GM21367 (cell line): ENCODE measurements at regions not wholly inside any gene's neighbourhood (a gene's known extent, or its start where the extent isn't known, plus 50 kb on each side); places are given as distances from the start of the nearest gene placed in this dataset.
"Not testable (repeated sequence)": the region's sequence is repeated elsewhere in the genome, so short reads cannot be mapped to it uniquely, and the experiment has no call there.

Experiments used
- ATAC-seq: cut with Tn5 transposase; IDR thresholded peaks from one replicate; pipeline ENCODE4 v1.9.1; 2021; ENCODE audit not compliant: unreplicated experiment

- ATAC-seq: no peak
Measured at GRCh38 chr18:961644-962355, 57.1 kb downstream of the ADCYAP1 start.

- no peak for ATAC-seq
Measured at GRCh38 chr18:963276-963675, 58.6 kb downstream of the ADCYAP1 start.

- ATAC-seq: no peak
Measured at GRCh38 chr18:965921-966758, 61.5 kb downstream of the ADCYAP1 start.

GRCh38 chr18:966759-967576 is 62.3 kb downstream of the ADCYAP1 start:
- no peak for ATAC-seq

DNA sequence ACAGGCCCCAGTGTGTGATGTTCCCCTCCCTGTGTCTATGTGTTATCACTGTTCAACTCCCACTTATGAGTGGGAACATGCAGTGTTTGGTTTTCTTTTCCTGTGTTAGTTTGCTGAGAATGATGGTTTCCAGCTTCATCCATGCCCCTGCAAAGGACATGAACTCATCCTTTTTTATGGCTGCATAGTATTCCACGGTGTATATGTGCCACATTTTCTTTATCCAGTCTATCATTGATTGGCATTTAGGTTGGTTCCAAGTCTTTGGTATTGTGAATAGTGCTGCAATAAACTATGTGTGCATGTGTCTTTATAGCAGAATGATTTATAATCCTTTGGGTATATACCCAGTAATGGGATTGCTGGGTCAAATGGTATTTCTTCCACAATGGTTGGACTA is 64.2 kb downstream of the ADCYAP1 start:
- ATAC-seq: not testable (repeated sequence)

DNA sequence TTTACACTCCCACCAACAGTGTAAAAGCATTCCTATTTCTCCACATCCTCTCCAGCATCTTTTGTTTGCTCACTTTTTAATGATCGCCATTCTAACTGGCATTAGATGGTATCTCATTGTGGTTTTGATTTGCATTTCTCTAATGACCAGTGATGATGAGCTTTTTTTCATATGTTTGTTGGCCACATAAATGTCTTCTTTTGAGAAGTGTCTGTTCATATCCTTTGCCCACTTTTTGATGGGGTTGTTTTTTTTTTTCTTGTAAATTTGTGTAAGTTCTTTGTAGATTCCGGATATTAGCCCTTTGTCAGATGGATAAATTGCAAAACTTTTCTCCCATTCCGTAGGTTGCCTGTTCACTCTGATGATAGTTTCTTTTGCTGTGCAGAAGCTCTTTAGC is 64.6 kb downstream of the ADCYAP1 start:
- not testable (repeated sequence) for ATAC-seq

GRCh38 chr18:974606-975005 is 69.9 kb downstream of the ADCYAP1 start:
- not testable (repeated sequence) for ATAC-seq

DNA sequence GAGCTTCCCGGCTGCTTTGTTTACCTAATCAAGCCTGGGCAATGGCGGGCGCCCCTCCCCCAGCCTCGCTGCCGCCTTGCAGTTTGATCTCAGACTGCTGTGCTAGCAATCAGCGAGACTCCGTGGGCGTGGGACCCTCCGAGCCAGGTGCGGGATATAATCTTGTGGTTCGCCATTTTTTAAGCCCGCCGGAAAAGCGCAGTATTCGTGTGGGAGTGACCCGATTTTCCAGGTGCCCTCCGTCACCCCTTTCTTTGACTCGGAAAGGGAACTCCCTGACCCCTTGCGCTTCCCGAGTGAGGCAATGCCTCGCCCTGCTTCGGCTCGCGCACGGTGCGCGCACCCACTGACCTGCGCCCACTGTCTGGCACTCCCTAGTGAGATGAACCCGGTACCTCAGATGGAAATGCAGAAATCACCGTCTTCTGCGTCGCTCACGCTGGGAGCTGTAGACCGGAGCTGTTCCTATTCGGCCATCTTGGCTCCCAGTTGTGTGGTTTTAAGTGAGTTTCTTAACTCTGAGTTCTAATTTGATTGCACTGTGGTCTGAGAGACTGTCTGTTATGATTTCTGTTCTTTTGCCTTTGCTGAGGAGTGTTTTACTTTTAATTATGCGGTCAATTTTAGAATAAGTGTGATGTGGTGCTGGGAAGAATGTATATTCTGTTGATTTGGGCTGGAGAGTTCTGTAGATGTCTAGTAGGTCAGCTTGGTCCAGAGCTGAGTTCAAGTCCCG is 71.9 kb downstream of the ADCYAP1 start:
- not testable (repeated sequence) for ATAC-seq

DNA sequence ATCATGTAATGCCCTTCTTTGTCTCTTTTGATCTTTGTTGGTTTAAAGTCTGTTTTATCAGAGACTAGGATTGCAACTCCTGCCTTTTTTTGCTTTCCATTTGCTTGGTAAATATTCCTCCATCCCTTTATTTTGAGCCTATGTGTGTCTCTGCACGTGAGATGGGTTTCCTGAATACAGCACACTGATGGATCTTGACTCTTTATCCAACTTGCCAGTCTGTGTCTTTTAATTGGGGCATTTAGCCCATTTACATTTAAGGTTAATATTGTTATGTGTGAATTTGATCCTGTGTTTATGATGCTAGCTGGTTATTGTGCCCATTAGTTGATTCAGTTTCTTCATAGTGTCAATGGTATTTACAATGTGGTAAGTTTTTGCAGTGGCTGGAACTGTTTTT is 72.7 kb downstream of the ADCYAP1 start:
- not testable (repeated sequence) for ATAC-seq

DNA sequence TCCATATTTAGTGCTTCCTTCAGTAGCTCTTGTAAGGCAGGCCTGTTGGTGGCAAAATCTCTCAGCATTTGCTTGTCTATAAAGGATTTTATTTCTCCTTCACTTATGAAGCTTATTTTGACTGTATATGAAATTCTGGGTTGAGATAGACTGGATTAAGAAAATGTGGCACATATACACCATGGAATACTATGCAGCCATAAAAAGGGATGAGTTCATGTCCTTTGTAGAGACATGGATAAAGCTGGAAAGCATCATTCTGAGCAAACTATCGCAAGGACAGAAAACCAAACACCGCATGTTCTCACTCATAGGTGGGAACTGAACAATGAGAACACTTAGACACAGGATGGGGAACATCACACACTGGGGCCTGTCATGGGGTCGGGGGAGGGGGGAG is 73.1 kb downstream of the ADCYAP1 start:
- ATAC-seq: not testable (repeated sequence)

GRCh38 chr18:980586-980985 is 75.9 kb downstream of the ADCYAP1 start:
- ATAC-seq: no peak

DNA sequence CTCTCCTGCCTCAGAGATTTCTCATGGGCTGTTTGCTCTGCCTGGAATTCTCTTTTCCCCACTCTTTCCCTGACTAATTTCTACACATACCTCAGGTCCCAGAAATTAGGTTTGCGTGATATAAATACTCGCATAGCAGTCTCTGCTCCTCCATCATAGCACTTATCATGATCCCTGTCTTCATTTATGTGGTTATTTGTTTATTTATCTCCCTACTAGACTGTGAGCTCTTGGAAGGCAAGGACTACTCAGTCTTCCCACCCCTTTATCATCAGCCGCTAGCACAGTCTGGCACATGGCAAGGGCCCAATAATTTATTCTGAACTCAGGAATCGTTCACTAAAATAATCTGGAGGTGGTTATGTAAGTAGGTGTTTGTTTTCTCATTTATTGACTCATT is 79.3 kb downstream of the ADCYAP1 start:
- no peak for ATAC-seq

- no peak for ATAC-seq
Measured at GRCh38 chr18:985212-985661, 80.6 kb downstream of the ADCYAP1 start.

DNA sequence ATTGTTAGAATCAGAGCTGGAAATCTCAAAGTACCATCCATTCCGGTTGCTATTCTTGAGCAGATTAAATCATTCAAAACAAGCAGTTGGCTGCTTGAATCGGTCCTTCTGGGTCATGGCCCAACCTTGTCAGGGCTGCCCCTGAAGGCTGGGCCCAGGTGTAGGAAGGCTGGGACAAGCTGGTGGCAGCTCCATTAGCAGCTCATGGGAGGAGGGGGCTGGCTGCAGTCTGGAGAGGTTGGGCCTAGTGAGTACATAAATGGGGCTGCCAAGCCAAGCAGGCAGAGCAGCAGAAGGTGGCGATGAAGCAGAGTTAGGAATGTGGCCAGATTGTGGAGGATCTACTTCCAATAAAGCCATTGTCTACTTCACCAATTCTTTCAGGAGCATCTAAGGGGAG is 81.4 kb downstream of the ADCYAP1 start:
- no peak for ATAC-seq

DNA sequence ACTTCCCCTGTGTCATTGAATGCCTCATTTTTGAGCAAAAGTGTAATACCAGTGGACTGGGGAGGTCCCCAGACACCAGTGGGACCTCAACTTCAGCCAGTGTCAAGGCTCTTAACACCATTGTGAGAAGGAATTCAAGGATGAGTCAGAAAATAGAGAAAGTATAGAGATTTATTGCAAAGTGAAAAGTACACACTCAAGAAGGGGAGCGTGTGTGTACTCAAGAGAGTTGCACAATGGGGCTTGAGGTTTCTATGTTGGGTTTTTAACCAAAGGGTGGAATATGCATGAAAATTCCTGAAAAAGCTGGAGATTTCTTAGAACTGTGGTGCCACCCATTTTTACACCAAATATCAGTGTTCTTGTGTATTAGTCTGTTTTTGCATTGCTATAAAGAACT is 81.9 kb downstream of the ADCYAP1 start:
- ATAC-seq: no peak

- no peak for ATAC-seq
Measured at GRCh38 chr18:987325-988186, 82.9 kb downstream of the ADCYAP1 start.

- no peak for ATAC-seq
Measured at GRCh38 chr18:989425-989824, 84.8 kb downstream of the ADCYAP1 start.

GRCh38 chr18:990197-990596 is 85.5 kb downstream of the ADCYAP1 start:
- ATAC-seq: no peak

DNA sequence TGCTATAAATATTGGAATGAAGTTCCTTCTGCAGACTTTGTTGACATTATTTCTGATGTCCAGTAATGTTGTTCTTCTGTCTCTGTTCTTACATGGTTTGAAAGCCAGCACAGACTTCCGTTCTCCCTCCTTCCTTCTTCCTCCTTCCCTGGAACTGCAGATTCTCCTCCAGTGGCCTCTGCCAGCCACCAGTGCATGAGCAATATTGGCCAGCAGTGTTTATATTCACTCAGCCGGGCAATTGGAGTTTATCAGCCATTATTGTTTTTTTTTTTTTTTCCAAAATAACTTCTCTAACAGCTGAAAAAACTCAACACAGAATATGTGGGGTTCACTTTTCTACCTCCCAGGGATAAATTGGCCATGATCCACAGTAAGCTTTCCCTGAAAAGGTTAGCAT is 86.8 kb downstream of the ADCYAP1 start:
- ATAC-seq: no peak

DNA sequence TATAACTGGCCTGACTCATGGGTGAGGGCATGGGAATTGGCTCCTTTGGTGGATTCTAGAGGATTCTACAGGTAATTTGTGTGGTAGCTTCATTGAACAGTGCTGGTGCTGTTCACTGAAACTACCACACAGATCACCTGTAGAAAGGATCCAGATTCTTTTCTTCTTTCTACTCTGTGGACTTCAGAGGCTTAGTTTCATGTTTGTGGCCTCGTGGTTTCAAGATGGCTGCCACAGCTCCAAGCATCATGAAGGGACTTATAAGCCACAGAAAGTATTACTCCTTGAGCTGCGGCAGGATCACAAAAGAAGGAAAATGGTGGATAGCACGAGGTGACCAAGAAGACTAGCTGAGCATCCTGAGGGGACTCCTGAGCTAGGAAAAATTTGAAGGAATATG is 88.9 kb downstream of the ADCYAP1 start:
- ATAC-seq: no peak
